ENCODE measurements at regions not wholly inside any gene's neighbourhood (a gene's known extent, or its start where the extent isn't known, plus 50 kb on each side); places are given as distances from the start of the nearest gene placed in this dataset.

DNA sequence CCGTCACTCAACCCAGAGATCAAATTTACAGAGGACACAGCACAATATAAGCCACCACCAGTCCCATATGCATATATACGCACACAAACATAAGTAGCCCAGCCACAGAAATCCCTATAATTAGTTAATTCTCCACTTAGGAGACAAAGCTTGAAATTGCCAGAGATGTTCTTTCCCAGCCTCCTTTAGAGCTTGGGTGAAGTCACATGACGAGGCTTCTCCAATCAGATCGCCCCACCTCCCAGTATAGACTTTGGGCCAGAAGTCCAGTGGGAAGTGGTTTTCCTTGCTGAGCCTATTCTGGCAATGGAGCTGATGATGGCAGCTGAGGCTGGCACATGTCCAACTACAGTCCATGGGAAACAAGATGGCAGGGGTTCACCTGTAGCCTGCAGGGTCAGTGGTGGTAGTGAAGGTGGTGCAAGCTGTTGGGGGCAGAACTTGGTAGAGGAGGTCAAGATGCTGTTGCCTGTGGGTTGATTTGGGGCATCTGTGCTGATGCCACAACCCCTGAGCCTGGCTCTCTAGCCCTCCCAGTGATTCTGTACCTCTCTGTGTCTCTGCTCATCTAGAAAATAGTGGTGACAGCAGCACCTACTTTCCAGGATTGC, 535.9 kb downstream of the MATN1 start:
- DNase-seq = no peak
- Mint-ChIP-seq H3K27me3 (ENCODE audit: low read depth in 3 of 3) (peaks cover 0 to 5% (median 3%) of the 10 kb centered on the region in 3 donors), H3K4me1 (peaks cover 49% of the 10 kb centered on the region in 2 donors), H3K9me3 (no peaks in the 10 kb centered on the region), H3K27ac (peak overlapping the region in 3 of 6 donors; percentile 13 to 93 (median 61)), H3K4me3 (no peak overlapping the region), H3K36me3 (no peaks in the 10 kb centered on the region)

DNA sequence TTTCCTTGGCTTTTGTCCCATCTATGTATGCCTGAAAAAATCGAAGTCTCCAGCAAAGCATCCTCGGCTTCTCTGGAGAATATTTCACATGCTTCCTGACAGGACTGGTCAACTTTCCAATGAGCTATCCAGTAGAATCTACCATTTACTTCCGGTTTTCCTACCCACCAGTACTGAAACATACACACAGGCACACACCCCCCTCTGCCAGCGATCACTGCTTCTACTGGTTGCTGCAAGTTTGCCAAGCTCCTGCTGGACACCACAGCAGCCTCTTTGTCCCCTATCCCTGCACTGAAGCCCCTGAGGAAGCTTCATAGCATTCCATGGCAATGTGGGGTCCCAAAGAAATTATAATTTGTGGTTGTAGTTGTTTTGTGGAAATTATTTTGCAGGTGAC, 536.8 kb downstream of the MATN1 start:
- H3K27ac Mint-ChIP-seq = no peak overlapping the region
- no peaks in the 10 kb centered on the region for H3K36me3 Mint-ChIP-seq
- peaks cover 0 to 5% (median 3%) of the 10 kb centered on the region in 3 donors for H3K27me3 Mint-ChIP-seq (ENCODE audit: low read depth in 3 of 3)
- H3K9me3 Mint-ChIP-seq = no peaks in the 10 kb centered on the region
- peaks cover 42 to 44% of the 10 kb centered on the region in 2 donors for H3K4me1 Mint-ChIP-seq
- DNase-seq = no peak
- no peak overlapping the region for H3K4me3 Mint-ChIP-seq

DNA sequence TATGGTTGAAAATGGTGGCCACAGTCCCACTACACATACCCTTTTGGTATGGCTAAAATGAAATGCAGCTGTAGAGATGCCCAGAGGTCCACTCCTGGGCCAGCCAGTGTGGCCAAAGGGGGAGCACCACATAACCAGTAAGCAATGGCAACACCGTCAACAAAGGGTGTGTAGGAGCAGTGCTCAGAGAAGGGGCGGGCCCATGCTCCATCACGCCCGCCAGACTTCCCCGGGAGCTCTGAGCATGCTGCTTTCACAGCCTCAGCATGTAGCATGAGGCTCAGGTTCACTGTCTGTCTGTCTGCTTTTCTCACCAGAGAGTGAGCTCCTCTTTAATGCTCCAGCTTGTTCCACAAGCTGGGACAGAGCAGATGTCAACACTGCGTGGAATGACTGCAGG, 537.6 kb downstream of the MATN1 start:
- no peak overlapping the region for H3K4me3 Mint-ChIP-seq
- no peak overlapping the region for H3K27ac Mint-ChIP-seq
- peaks cover 34 to 40% of the 10 kb centered on the region in 2 donors for H3K4me1 Mint-ChIP-seq
- no peak for DNase-seq
- no peaks in the 10 kb centered on the region for H3K27me3 Mint-ChIP-seq (ENCODE audit: low read depth in 3 of 3)
- no peaks in the 10 kb centered on the region for H3K36me3 Mint-ChIP-seq
- no peaks in the 10 kb centered on the region for H3K9me3 Mint-ChIP-seq

DNA sequence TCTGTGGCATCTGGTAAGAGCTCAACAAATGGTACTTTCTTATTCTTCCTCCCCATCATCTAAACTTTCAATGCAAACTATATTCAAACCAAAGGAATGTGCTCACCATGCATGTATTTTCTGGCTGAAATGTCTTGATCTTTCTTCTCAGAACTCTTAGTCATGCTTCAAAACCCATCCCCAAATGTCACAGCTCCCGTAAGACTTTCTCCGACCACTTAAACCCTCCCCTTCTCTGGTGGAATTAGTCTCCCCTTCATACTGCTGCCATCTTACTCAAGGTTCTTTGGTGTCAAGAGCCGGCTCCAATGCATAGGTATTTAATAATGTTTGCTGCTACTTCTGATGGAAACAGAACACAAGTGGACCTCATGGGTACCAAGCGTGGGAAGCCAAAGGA, 538.1 kb downstream of the MATN1 start:
- no peak overlapping the region for H3K27ac Mint-ChIP-seq
- H3K4me1 Mint-ChIP-seq = peaks cover 32 to 39% of the 10 kb centered on the region in 2 donors
- no peaks in the 10 kb centered on the region for H3K27me3 Mint-ChIP-seq (ENCODE audit: low read depth in 3 of 3)
- no peaks in the 10 kb centered on the region for H3K36me3 Mint-ChIP-seq
- no peak overlapping the region for H3K4me3 Mint-ChIP-seq
- no peaks in the 10 kb centered on the region for H3K9me3 Mint-ChIP-seq
- no peak for DNase-seq

DNA sequence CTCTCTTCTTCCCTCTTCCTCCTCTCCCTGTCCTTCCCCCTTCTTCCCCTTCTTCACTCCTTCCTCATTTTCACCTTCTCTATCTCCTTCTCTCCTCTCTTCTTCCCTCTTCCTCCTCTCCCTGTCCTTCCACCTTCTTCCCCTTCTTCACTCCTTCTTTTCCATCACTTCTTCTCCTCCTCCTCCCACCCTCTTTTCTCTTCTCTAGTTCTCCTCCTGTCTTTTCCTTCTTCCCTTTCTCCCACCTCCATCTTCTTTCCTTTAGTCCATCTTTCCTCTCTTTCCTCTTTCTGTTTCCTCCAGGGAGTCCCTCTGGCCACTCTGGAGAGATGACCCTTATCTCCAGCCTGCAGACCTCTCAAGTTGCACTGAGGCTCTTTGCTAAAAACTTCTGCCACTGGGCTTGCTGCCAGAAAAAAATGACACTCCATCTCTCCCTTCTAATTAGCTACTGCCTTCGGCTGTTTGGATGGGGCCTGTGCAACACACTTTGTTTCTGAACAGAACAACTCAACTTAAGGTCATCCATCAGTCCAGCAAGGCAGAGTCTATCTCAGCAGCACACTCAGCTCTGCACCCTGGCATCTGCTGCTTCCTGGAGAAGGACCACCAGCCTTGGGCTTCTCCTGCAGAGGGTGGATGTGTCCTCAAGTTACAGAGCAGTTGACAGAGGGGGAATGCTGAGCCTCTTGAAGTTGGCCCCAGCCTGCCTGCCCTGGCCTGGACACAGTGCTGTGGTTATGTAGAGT, 538.8 kb downstream of the MATN1 start:
- no peaks in the 10 kb centered on the region for H3K36me3 Mint-ChIP-seq
- no peaks in the 10 kb centered on the region for H3K9me3 Mint-ChIP-seq
- peaks cover 0 to 1% (median 0%) of the 10 kb centered on the region in 3 donors for H3K27me3 Mint-ChIP-seq (ENCODE audit: low read depth in 3 of 3)
- H3K4me3 Mint-ChIP-seq = no peak overlapping the region
- no peak for DNase-seq
- peaks cover 32 to 39% of the 10 kb centered on the region in 2 donors for H3K4me1 Mint-ChIP-seq
- no peak overlapping the region for H3K27ac Mint-ChIP-seq

DNA sequence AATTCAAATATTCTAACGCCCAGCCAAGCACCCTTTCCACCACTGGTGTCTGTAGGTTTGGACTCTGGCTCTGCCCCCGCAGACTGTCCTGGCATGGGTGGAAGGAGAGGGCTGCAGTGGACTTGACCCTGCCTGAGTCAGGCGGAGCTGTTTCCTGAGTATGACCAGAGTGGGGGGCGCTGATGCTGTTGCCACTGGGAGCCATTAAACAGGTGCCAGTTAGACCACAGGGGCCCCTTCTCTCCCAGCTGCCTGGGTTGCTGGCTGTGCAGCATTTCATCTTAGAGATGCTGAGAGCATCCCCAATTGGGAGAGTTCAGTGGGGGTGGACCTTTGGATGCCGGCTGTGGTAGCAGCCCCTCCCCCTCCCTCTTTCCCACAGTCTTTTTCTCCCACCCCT, 539.5 kb downstream of the MATN1 start:
- Mint-ChIP-seq H3K4me3 (no peak overlapping the region), H3K27me3 (ENCODE audit: low read depth in 3 of 3) (peaks cover 0 to 1% (median 0%) of the 10 kb centered on the region in 3 donors), H3K9me3 (no peaks in the 10 kb centered on the region), H3K27ac (no peak overlapping the region), H3K36me3 (no peaks in the 10 kb centered on the region), H3K4me1 (peaks cover 29 to 39% of the 10 kb centered on the region in 2 donors)
- DNase-seq = no peak

DNA sequence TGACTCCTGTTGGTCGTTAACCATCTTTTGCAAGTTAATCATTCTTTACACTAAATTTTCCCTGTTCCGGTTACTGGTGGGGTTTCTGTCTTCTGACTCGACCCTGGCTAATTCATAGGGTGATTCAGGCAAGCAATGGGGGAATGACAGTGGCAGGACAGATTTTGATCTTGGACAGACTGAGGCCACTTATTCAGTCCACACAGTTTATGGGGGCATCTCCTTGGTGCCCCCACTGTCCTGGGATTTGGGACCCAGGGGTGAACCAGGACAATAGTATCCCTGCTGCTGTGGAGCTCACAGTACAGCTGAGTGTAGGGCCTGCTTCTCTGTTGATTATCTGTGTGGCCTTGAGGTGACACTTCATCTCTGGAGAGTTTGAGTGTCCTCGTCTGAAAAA, 540.4 kb downstream of the MATN1 start:
- Mint-ChIP-seq H3K4me1 (peaks cover 20 to 31% of the 10 kb centered on the region in 2 donors), H3K9me3 (no peaks in the 10 kb centered on the region), H3K4me3 (no peak overlapping the region), H3K36me3 (no peaks in the 10 kb centered on the region), H3K27me3 (ENCODE audit: low read depth in 3 of 3) (peaks cover 0 to 1% (median 0%) of the 10 kb centered on the region in 3 donors), H3K27ac (peak overlapping the region in 2 of 6 donors; percentile 47 to 76)
- no peak for DNase-seq

DNA sequence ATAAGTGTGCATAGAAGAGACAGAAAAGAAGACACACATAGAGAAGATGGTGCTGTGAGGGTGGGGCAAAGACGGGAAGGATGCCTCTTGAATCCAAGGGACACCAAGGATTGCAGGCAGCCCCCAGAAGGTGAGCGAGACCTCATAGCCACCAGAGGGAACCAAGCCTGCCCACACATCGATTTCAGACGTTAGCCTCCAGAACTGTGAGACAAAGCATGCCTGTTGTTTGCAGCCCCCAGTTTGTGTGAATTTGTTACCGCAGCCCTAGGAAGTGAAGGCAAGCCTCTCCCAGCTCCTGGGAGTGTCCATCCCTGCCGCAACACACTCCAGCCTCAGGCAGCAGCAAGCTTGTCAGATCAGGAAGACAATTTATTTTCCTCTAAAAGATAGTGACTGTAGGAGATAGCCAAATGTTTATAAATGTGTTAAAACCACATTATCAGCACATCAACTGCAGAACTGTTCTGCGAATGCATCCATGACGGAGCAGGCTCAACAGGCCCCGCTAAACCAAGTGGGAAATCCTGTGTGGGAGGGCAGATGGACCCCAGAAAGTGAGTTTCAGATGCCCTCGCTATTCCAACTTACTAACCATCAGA, 543.3 kb downstream of the MATN1 start:
- no peaks in the 10 kb centered on the region for H3K9me3 Mint-ChIP-seq
- H3K27me3 Mint-ChIP-seq (ENCODE audit: low read depth in 3 of 3) = peaks cover 1 to 3% (median 2%) of the 10 kb centered on the region in 3 donors
- DNase-seq = peak in 1 of 3 donors; percentile 20
- H3K4me1 Mint-ChIP-seq = peaks cover 14 to 27% of the 10 kb centered on the region in 2 donors
- H3K36me3 Mint-ChIP-seq = no peaks in the 10 kb centered on the region
- H3K4me3 Mint-ChIP-seq = peak overlapping the region in 4 of 5 donors; percentile 51 to 69 (median 60)
- peak overlapping the region; percentile 65 to 78 (median 74) for H3K27ac Mint-ChIP-seq

DNA sequence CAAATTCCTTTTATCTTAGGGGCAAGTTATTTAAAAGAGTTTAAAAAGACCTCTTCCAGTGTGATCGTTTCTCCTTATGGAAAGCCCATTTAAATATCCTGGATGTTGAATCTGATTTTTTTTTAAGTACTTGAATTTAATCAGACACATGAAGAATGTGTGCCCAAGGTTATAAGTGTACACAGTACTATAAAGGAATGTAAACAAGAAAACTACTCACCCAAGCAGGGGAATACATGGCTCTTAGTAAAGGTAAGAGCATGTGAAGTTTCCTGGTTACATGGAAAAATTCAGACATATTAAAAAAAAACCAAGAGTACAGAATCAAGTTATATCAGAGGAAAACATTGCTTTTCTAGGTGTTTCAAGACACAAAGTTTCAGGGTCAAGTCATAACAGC, 546.9 kb downstream of the MATN1 start:
- Mint-ChIP-seq H3K4me1 (peaks cover 14 to 22% of the 10 kb centered on the region in 2 donors), H3K4me3 (no peak overlapping the region), H3K9me3 (no peaks in the 10 kb centered on the region), H3K27ac (no peak overlapping the region), H3K27me3 (ENCODE audit: low read depth in 3 of 3) (peaks cover 2 to 5% (median 3%) of the 10 kb centered on the region in 3 donors), H3K36me3 (no peaks in the 10 kb centered on the region)
- DNase-seq = no peak

DNA sequence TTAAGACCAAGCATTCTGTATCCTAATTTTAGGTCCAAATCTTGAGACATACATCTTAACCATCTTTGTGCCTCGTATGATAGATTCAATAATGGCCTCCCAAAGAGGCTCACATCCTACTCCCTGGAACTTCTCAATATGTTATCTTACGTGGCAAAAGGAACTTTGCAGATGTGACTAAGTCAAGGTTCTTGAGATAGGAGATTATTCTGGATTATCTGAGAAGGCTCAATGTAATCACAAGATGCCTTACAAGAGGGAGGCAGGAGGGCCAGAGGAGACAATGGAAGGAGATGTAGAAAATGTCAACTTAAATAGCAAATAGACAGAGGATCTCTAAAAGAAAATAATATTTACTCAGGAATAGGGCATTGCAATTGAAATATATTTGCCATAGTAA, 548.9 kb downstream of the MATN1 start:
- peaks cover 4 to 6% of the 10 kb centered on the region in 2 donors for H3K4me1 Mint-ChIP-seq
- no peaks in the 10 kb centered on the region for H3K9me3 Mint-ChIP-seq
- H3K4me3 Mint-ChIP-seq = no peak overlapping the region
- H3K36me3 Mint-ChIP-seq = no peaks in the 10 kb centered on the region
- peaks cover 2 to 7% (median 2%) of the 10 kb centered on the region in 3 donors for H3K27me3 Mint-ChIP-seq (ENCODE audit: low read depth in 3 of 3)
- no peak overlapping the region for H3K27ac Mint-ChIP-seq
- no peak for DNase-seq

DNA sequence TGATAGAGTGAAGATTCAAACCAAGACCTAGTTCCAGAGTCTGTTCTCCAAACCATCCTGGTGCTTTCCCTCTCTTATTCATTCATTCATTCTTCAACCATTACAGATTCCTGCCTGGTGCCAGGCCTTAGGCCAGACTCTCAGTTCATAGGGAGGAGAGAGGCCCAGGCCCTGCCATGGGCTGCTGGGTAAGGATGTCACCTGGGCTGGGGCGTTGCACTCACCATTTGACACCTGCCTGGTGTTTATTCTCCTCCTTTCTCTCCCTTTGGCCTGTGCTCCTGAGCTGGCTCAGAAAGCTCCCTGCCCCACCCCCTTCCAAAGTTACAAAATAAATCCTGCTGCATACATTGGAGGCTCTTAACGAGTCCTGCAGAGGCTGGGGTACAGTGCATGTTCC, 549.8 kb downstream of the MATN1 start:
- no peaks in the 10 kb centered on the region for H3K4me1 Mint-ChIP-seq
- H3K27ac Mint-ChIP-seq = no peak overlapping the region
- peaks cover 2 to 7% (median 2%) of the 10 kb centered on the region in 3 donors for H3K27me3 Mint-ChIP-seq (ENCODE audit: low read depth in 3 of 3)
- no peak overlapping the region for H3K4me3 Mint-ChIP-seq
- H3K9me3 Mint-ChIP-seq = no peaks in the 10 kb centered on the region
- peaks cover 0 to 2% (median 0%) of the 10 kb centered on the region in 3 donors for H3K36me3 Mint-ChIP-seq
- DNase-seq = no peak

DNA sequence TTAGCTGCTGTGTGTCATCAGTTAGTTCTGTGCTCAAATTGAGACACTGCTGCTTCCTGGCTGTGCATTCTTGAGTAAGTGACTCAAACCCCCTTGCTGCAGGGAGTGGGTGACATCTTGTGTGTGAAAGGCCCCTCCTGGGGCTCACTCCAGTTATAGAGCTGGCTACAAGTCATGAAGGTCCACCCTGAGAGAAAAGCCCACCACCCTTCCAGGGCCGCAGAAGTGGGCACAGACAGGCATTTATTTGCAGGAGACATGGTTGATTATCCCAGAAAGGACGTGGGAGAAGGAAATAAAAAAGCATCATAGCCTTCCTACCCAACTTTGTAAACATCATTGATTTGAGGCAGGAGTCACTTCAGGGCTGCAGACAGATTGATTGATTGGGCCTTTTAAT, 550.6 kb downstream of the MATN1 start:
- no peak overlapping the region for H3K4me3 Mint-ChIP-seq
- no peaks in the 10 kb centered on the region for H3K4me1 Mint-ChIP-seq
- no peak for DNase-seq
- H3K27ac Mint-ChIP-seq = no peak overlapping the region
- peaks cover 0 to 4% (median 0%) of the 10 kb centered on the region in 3 donors for H3K36me3 Mint-ChIP-seq
- peaks cover 2 to 7% (median 2%) of the 10 kb centered on the region in 3 donors for H3K27me3 Mint-ChIP-seq (ENCODE audit: low read depth in 3 of 3)
- H3K9me3 Mint-ChIP-seq = no peaks in the 10 kb centered on the region

DNA sequence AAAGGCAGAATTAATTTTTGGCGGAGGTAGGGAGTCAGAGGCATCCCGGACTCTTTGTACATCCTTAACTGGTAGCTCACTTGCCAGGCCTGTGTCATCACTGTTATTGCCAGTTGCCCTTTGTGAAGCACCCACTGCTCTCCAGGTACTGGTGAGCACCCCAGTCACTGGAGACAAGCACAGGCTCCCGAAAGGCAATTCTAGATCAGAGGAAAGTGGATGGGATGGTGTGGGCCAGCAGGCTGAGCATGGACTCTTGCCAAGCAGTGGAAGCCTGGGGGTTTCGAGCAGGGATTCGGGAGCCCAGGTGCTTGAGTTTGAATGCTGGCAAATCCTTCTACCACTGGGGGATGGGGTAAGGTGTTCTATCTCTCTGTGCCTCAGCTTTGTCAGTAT, 551.1 kb downstream of the MATN1 start:
- no peak overlapping the region for H3K4me3 Mint-ChIP-seq
- no peak overlapping the region for H3K27ac Mint-ChIP-seq
- H3K27me3 Mint-ChIP-seq (ENCODE audit: low read depth in 3 of 3) = peaks cover 2 to 5% (median 3%) of the 10 kb centered on the region in 3 donors
- H3K4me1 Mint-ChIP-seq = no peaks in the 10 kb centered on the region
- DNase-seq = no peak
- peaks cover 0 to 4% (median 0%) of the 10 kb centered on the region in 3 donors for H3K36me3 Mint-ChIP-seq
- no peaks in the 10 kb centered on the region for H3K9me3 Mint-ChIP-seq

Measured in immature natural killer cell (primary cell).